ENCODE measurements at regions not wholly inside any gene's neighbourhood (a gene's known extent, or its start where the extent isn't known, plus 50 kb on each side); places are given as distances from the start of the nearest gene placed in this dataset.

GRCh38 chr2:5502385-5502784 lies 189.8 kb upstream of the SOX11 start:
- Histone ChIP-seq H3K79me2 (ENCODE audit: insufficient read depth) (no peaks in the 10 kb centered on the region), H3K27ac (no peak overlapping the region), H3K9me2 (ENCODE audit: insufficient read depth) (no peaks in the 10 kb centered on the region), H3K9me3 (ENCODE audit: low read depth) (no peaks in the 10 kb centered on the region), H3K4me3 (no peak overlapping the region), H2AFZ (no peak overlapping the region), H3K4me2 (ENCODE audit: unreplicated experiment) (no peak overlapping the region), H3K36me3 (ENCODE audit: low read depth) (no peaks in the 10 kb centered on the region), H4K20me1 (ENCODE audit: insufficient read depth) (no peaks in the 10 kb centered on the region), H3F3A (ENCODE audit: insufficient read depth) (no peaks in the 10 kb centered on the region), H3K27me3 (replicated peaks; ENCODE audit: insufficient read depth) (no peaks in the 10 kb centered on the region), H3K9ac (no peak overlapping the region), H3K4me1 (ENCODE audit: insufficient read depth) (no peaks in the 10 kb centered on the region)
- in situ Hi-C loops (cut with MboI), result no loop called here
- 9 to 14% methylated on average over 3 of the region's 3 CpGs for WGBS, 2 experiments (ENCODE audit: low coverage in 1 of 2, low lambda C conversion rate in 2 of 2, missing lambda C conversion rate in 2 of 2)
- TF ChIP-seq EZH2phosphoT487 (IDR thresholded peaks at IDR 0.05; ENCODE audit: insufficient read depth, low read depth) (no peak), EZH2 (IDR thresholded peaks at IDR 0.05; ENCODE audit: insufficient read depth, poor library complexity, severe bottlenecking) (no peak)
- no peak for DNase-seq

GRCh38 chr2:5504756-5505155 lies 187.4 kb upstream of the SOX11 start:
- no peak overlapping the region for H3K4me3 ChIP-seq
- H3K79me2 ChIP-seq (ENCODE audit: insufficient read depth), result no peaks in the 10 kb centered on the region
- no peaks in the 10 kb centered on the region for H3K9me2 ChIP-seq (ENCODE audit: insufficient read depth)
- no peak overlapping the region for H3K4me2 ChIP-seq (ENCODE audit: unreplicated experiment)
- WGBS, 2 experiments (ENCODE audit: low coverage in 1 of 2, low lambda C conversion rate in 2 of 2, missing lambda C conversion rate in 2 of 2), result 32 to 34% methylated on average over 3 of the region's 3 CpGs
- no peaks in the 10 kb centered on the region for H3K27me3 ChIP-seq (replicated peaks; ENCODE audit: insufficient read depth)
- H3K36me3 ChIP-seq (ENCODE audit: low read depth), result no peaks in the 10 kb centered on the region
- DNase-seq, result no peak
- no peak overlapping the region for H3K27ac ChIP-seq
- H4K20me1 ChIP-seq (ENCODE audit: insufficient read depth), result no peaks in the 10 kb centered on the region
- H3K9ac ChIP-seq, result no peak overlapping the region
- in situ Hi-C loops (cut with MboI), result no loop called here
- H2AFZ ChIP-seq, result no peak overlapping the region
- no peaks in the 10 kb centered on the region for H3K4me1 ChIP-seq (ENCODE audit: insufficient read depth)
- no peaks in the 10 kb centered on the region for H3F3A ChIP-seq (ENCODE audit: insufficient read depth)
- H3K9me3 ChIP-seq (ENCODE audit: low read depth), result no peaks in the 10 kb centered on the region
- TF ChIP-seq EZH2phosphoT487 (IDR thresholded peaks at IDR 0.05; ENCODE audit: insufficient read depth, low read depth) (no peak), EZH2 (IDR thresholded peaks at IDR 0.05; ENCODE audit: insufficient read depth, poor library complexity, severe bottlenecking) (no peak)

GRCh38 chr2:5507367-5507766 lies 184.8 kb upstream of the SOX11 start:
- in situ Hi-C loops (cut with MboI), result no loop called here
- no peak for TF ChIP-seq EZH2phosphoT487 (IDR thresholded peaks at IDR 0.05; ENCODE audit: insufficient read depth, low read depth)
- TF ChIP-seq EZH2 (IDR thresholded peaks at IDR 0.05; ENCODE audit: insufficient read depth, poor library complexity, severe bottlenecking), result no peak

GRCh38 chr2:5509362-5509761 lies 182.8 kb upstream of the SOX11 start:
- TF ChIP-seq EZH2 (IDR thresholded peaks at IDR 0.05; ENCODE audit: insufficient read depth, poor library complexity, severe bottlenecking), result no peak
- TF ChIP-seq EZH2phosphoT487 (IDR thresholded peaks at IDR 0.05; ENCODE audit: insufficient read depth, low read depth), result no peak
- Histone ChIP-seq H3K4me2 (ENCODE audit: unreplicated experiment) (no peak overlapping the region), H3F3A (ENCODE audit: insufficient read depth) (no peaks in the 10 kb centered on the region), H3K4me1 (ENCODE audit: insufficient read depth) (no peaks in the 10 kb centered on the region), H3K9me2 (ENCODE audit: insufficient read depth) (no peaks in the 10 kb centered on the region), H3K36me3 (ENCODE audit: low read depth) (no peaks in the 10 kb centered on the region), H2AFZ (no peak overlapping the region), H4K20me1 (ENCODE audit: insufficient read depth) (no peaks in the 10 kb centered on the region), H3K4me3 (no peak overlapping the region), H3K27me3 (replicated peaks; ENCODE audit: insufficient read depth) (no peaks in the 10 kb centered on the region), H3K9me3 (ENCODE audit: low read depth) (no peaks in the 10 kb centered on the region), H3K27ac (no peak overlapping the region), H3K9ac (no peak overlapping the region), H3K79me2 (ENCODE audit: insufficient read depth) (no peaks in the 10 kb centered on the region)
- 52 to 60% methylated on average over 7 of the region's 7 CpGs for WGBS, 2 experiments (ENCODE audit: low coverage in 1 of 2, low lambda C conversion rate in 2 of 2, missing lambda C conversion rate in 2 of 2)
- no peak for DNase-seq
- in situ Hi-C loops (cut with MboI), result no loop called here

More at GRCh38 chr2:5507367-5507766, 184.8 kb upstream of the SOX11 start:
- no peaks in the 10 kb centered on the region for H3K36me3 ChIP-seq (ENCODE audit: low read depth)
- H3F3A ChIP-seq (ENCODE audit: insufficient read depth), result no peaks in the 10 kb centered on the region
- no peaks in the 10 kb centered on the region for H3K79me2 ChIP-seq (ENCODE audit: insufficient read depth)
- H3K4me1 ChIP-seq (ENCODE audit: insufficient read depth), result no peaks in the 10 kb centered on the region
- no peak for DNase-seq
- no peak overlapping the region for H3K4me3 ChIP-seq
- 31 to 32% methylated on average over 10 of the region's 10 CpGs for WGBS, 2 experiments (ENCODE audit: low coverage in 1 of 2, low lambda C conversion rate in 2 of 2, missing lambda C conversion rate in 2 of 2)
- no peaks in the 10 kb centered on the region for H3K27me3 ChIP-seq (replicated peaks; ENCODE audit: insufficient read depth)
- no peaks in the 10 kb centered on the region for H3K9me3 ChIP-seq (ENCODE audit: low read depth)
- H3K9ac ChIP-seq, result no peak overlapping the region
- H2AFZ ChIP-seq, result no peak overlapping the region
- H3K27ac ChIP-seq, result no peak overlapping the region
- H3K9me2 ChIP-seq (ENCODE audit: insufficient read depth), result no peaks in the 10 kb centered on the region
- no peaks in the 10 kb centered on the region for H4K20me1 ChIP-seq (ENCODE audit: insufficient read depth)
- H3K4me2 ChIP-seq (ENCODE audit: unreplicated experiment), result no peak overlapping the region

GRCh38 chr2:5510082-5510481 lies 182.1 kb upstream of the SOX11 start:
- Histone ChIP-seq H3K9ac (no peak overlapping the region), H3F3A (ENCODE audit: insufficient read depth) (no peaks in the 10 kb centered on the region), H3K4me3 (no peak overlapping the region), H3K4me2 (ENCODE audit: unreplicated experiment) (no peak overlapping the region), H3K27me3 (replicated peaks; ENCODE audit: insufficient read depth) (no peaks in the 10 kb centered on the region), H2AFZ (no peak overlapping the region), H3K27ac (no peak overlapping the region), H3K4me1 (ENCODE audit: insufficient read depth) (no peaks in the 10 kb centered on the region), H4K20me1 (ENCODE audit: insufficient read depth) (no peaks in the 10 kb centered on the region), H3K9me2 (ENCODE audit: insufficient read depth) (no peaks in the 10 kb centered on the region), H3K79me2 (ENCODE audit: insufficient read depth) (no peaks in the 10 kb centered on the region), H3K9me3 (ENCODE audit: low read depth) (no peaks in the 10 kb centered on the region), H3K36me3 (ENCODE audit: low read depth) (no peaks in the 10 kb centered on the region)
- in situ Hi-C loops (cut with MboI), result no loop called here
- 73% methylated on average over 4 of the region's 4 CpGs for WGBS, 2 experiments (ENCODE audit: low coverage in 1 of 2, low lambda C conversion rate in 2 of 2, missing lambda C conversion rate in 2 of 2)
- DNase-seq, result no peak
- TF ChIP-seq EZH2phosphoT487 (IDR thresholded peaks at IDR 0.05; ENCODE audit: insufficient read depth, low read depth) (no peak), EZH2 (IDR thresholded peaks at IDR 0.05; ENCODE audit: insufficient read depth, poor library complexity, severe bottlenecking) (no peak)

All from GM23248 (cell line).